Thoracic aorta (tissue), 2 donors: ENCODE measurements at regions not wholly inside any gene's neighbourhood (a gene's known extent, or its start where the extent isn't known, plus 50 kb on each side); places are given as distances from the start of the nearest gene placed in this dataset.

Experiments used
- ATAC-seq: fragments of 150-250 bp; one replicate; pipeline ENCODE4 v1.8.0; 2017; ENCODE audit warnings: low read depth; ENCODE audit not compliant: insufficient number of reproducible peaks, low FRiP score
- DNase-seq: peaks from one replicate; pipeline ENCODE4 v3.0.0-alpha.2; 2020; ENCODE audit warnings: low spot score
- H3K27ac ChIP-seq, 2 donors: fragments of 200-600 bp; sonication (generic); 1 replicate in 1 of 2; 2 replicates in 1 of 2; pipeline ENCODE4 v1.5.1; 2016; ENCODE audit warnings: mild to moderate bottlenecking in 2 of 2, moderate library complexity in 2 of 2
- H3K27me3 ChIP-seq: fragments of 200-600 bp; sonication (generic); replicated peaks from 2 replicates; pipeline ENCODE4 v1.6.0; 2016; ENCODE audit warnings: mild to moderate bottlenecking; ENCODE audit not compliant: insufficient read depth
- H3K36me3 ChIP-seq: fragments of 200-600 bp; sonication (generic); one replicate; pipeline ENCODE4 v1.5.1; 2016
- H3K4me1 ChIP-seq, 2 donors: fragments of 200-600 bp; sonication (generic); 1 replicate in 1 of 2; 2 replicates in 1 of 2; pipeline versions ENCODE4 v1.5.1 to v1.6.0; 2016; ENCODE audit warnings: low read depth in 2 of 2, mild to moderate bottlenecking in 1 of 2; ENCODE audit not compliant: control insufficient read depth in 1 of 2
- H3K4me3 ChIP-seq: fragments of 200-600 bp; sonication (generic); 2 replicates; pipeline ENCODE4 v1.5.1; 2016; ENCODE audit warnings: mild to moderate bottlenecking
- H3K9me3 ChIP-seq: fragments of 200-600 bp; sonication (generic); 2 replicates; pipeline ENCODE4 v1.5.1; 2016
- TF ChIP-seq, protein P1 (sequence below): fragments of 200-600 bp; sonication (generic); IDR thresholded peaks from one replicate; pipeline ENCODE4 v1.5.1; 2019; ENCODE audit warnings: antibody characterized with exemption

DNA sequence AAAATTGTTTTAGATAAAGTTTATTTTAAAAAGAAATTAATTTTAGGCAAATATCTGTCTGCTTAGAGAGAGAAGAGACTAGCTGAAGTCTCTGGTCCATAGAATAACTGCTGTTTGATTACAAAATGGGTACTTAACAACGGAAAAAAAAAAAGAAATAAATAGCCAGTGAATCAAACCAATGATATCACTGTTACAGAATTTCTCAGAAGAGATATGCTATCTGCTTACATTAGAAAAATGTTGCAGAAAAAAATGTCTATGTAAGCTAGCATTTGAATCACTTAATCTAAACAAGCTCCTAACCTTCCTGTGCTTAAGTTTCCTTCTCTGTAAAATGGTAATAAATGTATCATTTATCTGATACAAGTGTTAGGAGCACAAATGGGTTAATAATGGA is 189.9 kb downstream of the IL15 start:
- DNase-seq (no peak), ATAC-seq (no peak)
- TF ChIP-seq, protein P1, sequence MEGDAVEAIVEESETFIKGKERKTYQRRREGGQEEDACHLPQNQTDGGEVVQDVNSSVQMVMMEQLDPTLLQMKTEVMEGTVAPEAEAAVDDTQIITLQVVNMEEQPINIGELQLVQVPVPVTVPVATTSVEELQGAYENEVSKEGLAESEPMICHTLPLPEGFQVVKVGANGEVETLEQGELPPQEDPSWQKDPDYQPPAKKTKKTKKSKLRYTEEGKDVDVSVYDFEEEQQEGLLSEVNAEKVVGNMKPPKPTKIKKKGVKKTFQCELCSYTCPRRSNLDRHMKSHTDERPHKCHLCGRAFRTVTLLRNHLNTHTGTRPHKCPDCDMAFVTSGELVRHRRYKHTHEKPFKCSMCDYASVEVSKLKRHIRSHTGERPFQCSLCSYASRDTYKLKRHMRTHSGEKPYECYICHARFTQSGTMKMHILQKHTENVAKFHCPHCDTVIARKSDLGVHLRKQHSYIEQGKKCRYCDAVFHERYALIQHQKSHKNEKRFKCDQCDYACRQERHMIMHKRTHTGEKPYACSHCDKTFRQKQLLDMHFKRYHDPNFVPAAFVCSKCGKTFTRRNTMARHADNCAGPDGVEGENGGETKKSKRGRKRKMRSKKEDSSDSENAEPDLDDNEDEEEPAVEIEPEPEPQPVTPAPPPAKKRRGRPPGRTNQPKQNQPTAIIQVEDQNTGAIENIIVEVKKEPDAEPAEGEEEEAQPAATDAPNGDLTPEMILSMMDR, result no peak
- no peaks in the 10 kb centered on the region for H3K4me1 ChIP-seq
- H3K9me3 ChIP-seq, result no peaks in the 10 kb centered on the region
- H3K36me3 ChIP-seq, result no peaks in the 10 kb centered on the region
- H3K4me3 ChIP-seq, result no peak overlapping the region
- H3K27ac ChIP-seq, result no peak overlapping the region
- H3K27me3 ChIP-seq, result no peaks in the 10 kb centered on the region

DNA sequence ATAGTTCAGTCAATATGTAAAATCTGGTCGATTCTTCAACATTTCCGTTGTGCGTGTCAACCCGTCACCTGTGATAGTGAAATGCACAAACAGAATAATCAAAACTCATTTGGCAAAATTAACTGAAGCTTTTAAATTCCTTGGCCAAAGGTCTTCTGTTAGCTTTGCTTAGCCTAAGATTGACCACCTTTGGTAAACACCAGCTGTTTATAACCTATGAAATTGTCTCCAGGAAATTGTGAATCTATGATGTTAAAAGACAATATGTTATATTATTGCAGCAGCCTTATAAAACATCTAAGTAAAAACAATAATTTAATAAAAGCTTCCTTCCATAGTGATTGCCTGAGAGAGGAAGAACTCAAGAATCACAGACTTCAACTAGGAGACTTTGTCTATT is 196.8 kb downstream of the IL15 start:
- Histone ChIP-seq H3K4me3 (no peak overlapping the region), H3K27ac (no peak overlapping the region), H3K9me3 (no peaks in the 10 kb centered on the region), H3K27me3 (no peaks in the 10 kb centered on the region), H3K36me3 (no peaks in the 10 kb centered on the region), H3K4me1 (no peaks in the 10 kb centered on the region)
- TF ChIP-seq, protein P1, result no peak
- no peak for ATAC-seq
- DNase-seq, result no peak

DNA sequence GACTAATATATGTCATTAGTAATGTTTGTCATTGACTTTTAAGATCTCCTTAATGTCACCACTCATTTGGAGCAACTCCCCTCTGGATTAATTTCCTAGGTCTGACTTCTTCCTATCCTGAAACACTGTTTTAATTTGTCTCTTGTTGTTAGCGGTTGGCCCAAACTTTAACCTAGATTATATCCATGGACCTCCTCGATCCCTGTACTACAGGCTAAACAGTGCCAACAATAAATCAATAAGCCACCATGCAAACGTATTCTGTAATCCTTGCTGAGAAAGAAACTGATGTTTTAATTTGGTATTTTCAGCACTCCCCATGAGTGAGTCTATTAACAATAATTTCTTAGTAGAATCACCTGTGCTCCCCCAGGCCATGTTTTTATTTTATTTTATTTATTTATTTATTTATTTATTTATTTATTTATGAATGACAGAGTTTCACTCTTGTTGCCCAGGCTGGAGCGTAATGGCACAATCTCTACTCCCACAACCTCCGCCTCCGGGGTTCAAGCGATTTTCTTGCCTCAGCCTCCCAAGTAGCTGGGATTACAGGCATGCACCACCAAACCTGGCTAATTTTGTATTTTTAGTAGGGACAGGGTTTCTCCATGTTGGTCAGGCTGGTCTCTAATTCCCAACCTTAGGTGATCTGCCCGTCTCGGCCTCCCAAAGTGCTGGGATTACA is 204.1 kb downstream of the IL15 start:
- TF ChIP-seq, protein P1, result no peak

DNA sequence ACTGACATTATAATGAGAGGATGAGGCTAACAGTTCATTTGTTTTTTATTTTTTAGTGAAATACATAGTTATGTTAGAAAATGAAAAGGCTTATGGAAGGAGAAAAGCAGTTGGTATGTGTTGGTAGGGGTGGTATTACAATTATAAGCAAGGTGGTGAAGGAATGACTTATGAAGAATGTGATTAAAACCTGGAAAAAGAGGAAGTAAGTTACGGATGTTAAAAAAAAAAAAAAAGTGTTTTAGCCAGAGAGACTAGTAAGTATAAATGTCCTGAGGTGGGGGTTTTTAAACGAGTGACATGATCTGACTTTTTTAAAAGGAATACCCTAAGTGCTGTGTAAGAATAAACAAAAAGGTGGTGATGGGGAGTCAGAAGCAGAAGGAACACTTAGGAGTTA is 206.8 kb downstream of the IL15 start:
- Histone ChIP-seq H3K36me3 (no peaks in the 10 kb centered on the region), H3K9me3 (no peaks in the 10 kb centered on the region), H3K4me1 (no peaks in the 10 kb centered on the region), H3K27ac (no peak overlapping the region), H3K4me3 (no peak overlapping the region), H3K27me3 (no peaks in the 10 kb centered on the region)
- DNase-seq (no peak), ATAC-seq (no peak)
- TF ChIP-seq, protein P1, result no peak

More for the DNA sequence above, 204.1 kb downstream of the IL15 start:
- DNase-seq, result no peak
- H3K4me3 ChIP-seq, result no peak overlapping the region
- H3K36me3 ChIP-seq, result no peaks in the 10 kb centered on the region
- H3K9me3 ChIP-seq, result no peaks in the 10 kb centered on the region
- ATAC-seq, result no peak
- H3K4me1 ChIP-seq, result no peaks in the 10 kb centered on the region
- H3K27me3 ChIP-seq, result no peaks in the 10 kb centered on the region
- H3K27ac ChIP-seq, result no peak overlapping the region

DNA sequence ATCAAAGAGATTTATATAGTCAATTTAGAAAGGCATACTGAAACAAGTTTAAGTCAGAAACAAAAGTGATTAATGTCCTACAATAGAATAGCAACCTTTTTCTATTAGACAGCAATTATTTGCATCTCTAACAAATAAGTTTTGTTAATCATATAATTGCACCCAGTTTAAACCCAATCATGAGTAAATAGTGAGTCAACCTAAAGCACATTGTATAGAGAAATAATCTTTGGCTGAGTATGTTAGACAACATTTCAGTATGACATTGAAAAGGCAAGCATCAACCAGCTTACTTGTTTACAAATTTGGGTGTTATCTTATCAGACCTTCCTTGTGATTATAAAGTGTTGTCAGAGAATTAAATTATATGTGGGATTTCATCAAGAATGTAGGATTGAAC is 209.5 kb downstream of the IL15 start:
- Histone ChIP-seq H3K4me3 (no peak overlapping the region), H3K4me1 (no peaks in the 10 kb centered on the region), H3K27me3 (no peaks in the 10 kb centered on the region), H3K9me3 (no peaks in the 10 kb centered on the region), H3K36me3 (no peaks in the 10 kb centered on the region), H3K27ac (no peak overlapping the region)
- no peak for ATAC-seq
- TF ChIP-seq, protein P1, result no peak
- DNase-seq, result no peak
